ENCODE measurements at regions not wholly inside any gene's neighbourhood (a gene's known extent, or its start where the extent isn't known, plus 50 kb on each side); places are given as distances from the start of the nearest gene placed in this dataset.

- no peak overlapping the region for H2AFZ ChIP-seq
- H3F3A ChIP-seq (replicated peaks; ENCODE audit: low read depth) = no peaks in the 10 kb centered on the region
- H3K4me3 ChIP-seq = no peak overlapping the region
- DNase-seq (ENCODE audit: low spot score) = no peak
- no peak overlapping the region for H3K27ac ChIP-seq (ENCODE audit: low read depth)
- H3K27me3 ChIP-seq (ENCODE audit: insufficient read depth) = no peaks in the 10 kb centered on the region
- Mint-ChIP-seq H3K27me3 (ENCODE audit: insufficient read depth, low read depth, poor library complexity) (peaks cover 7% of the 10 kb centered on the region), H3K4me3 (no peak overlapping the region), H3K4me1 (peaks cover 28% of the 10 kb centered on the region), H3K27ac (no peak overlapping the region), H3K36me3 (ENCODE audit: low read depth) (peaks cover 4% of the 10 kb centered on the region; the same call in 2 of the 3 replicates), H3K9me3 (no peaks in the 10 kb centered on the region)
- H3K36me3 ChIP-seq (ENCODE audit: insufficient read depth) = no peaks in the 10 kb centered on the region
- H3K4me1 ChIP-seq (ENCODE audit: insufficient read depth) = peaks cover 29% of the 10 kb centered on the region
- peaks cover 24% of the 10 kb centered on the region for H3K9me2 ChIP-seq (ENCODE audit: insufficient read depth)
- no peak for ATAC-seq
- TF ChIP-seq CTCF (conservative IDR thresholded peaks at IDR 0.05; ENCODE audit: low read depth in 2 of 2) (no peak), JUNB (IDR thresholded peaks at IDR 0.05; ENCODE audit: unreplicated experiment) (no peak), ZNF114 (CRISPR knock-in tag; IDR thresholded peaks at IDR 0.05) (no peak), ZNF331 (CRISPR knock-in tag; IDR thresholded peaks at IDR 0.05; ENCODE audit: low read depth) (no peak), REST (IDR thresholded peaks at IDR 0.05; ENCODE audit: unreplicated experiment) (no peak), CREB1 (CRISPR knock-in tag; IDR thresholded peaks at IDR 0.05; ENCODE audit: low read depth) (no peak), EZH2phosphoT487 (IDR thresholded peaks at IDR 0.05; ENCODE audit: unreplicated experiment) (no peak), STAT1 (IDR thresholded peaks at IDR 0.05; ENCODE audit: unreplicated experiment) (no peak), NANOG (IDR thresholded peaks at IDR 0.05; ENCODE audit: borderline replicate concordance) (no peak), EZH2 (IDR thresholded peaks at IDR 0.05; ENCODE audit: low read depth, unreplicated experiment) (no peak), ZNF462 (CRISPR knock-in tag; IDR thresholded peaks at IDR 0.05) (no peak), POLR2AphosphoS5 (IDR thresholded peaks at IDR 0.05; ENCODE audit: low read depth) (no peak), ETS1 (IDR thresholded peaks at IDR 0.05) (no peak)
- no peaks in the 10 kb centered on the region for H4K20me1 ChIP-seq (replicated peaks; ENCODE audit: insufficient read depth)
- no peaks in the 10 kb centered on the region for H3K79me2 ChIP-seq (replicated peaks; ENCODE audit: insufficient read depth)
- no peak overlapping the region for H3K4me2 ChIP-seq
Measured at GRCh38 chr1:209391792-209392191, 191.7 kb upstream of the CAMK1G start.

Measured in GM23338 (cell line).